ENCODE measurements at regions not wholly inside any gene's neighbourhood (a gene's known extent, or its start where the extent isn't known, plus 50 kb on each side); places are given as distances from the start of the nearest gene placed in this dataset.
"Not testable (repeated sequence)": the region's sequence is repeated elsewhere in the genome, so short reads cannot be mapped to it uniquely, and the experiment has no call there.

DNA sequence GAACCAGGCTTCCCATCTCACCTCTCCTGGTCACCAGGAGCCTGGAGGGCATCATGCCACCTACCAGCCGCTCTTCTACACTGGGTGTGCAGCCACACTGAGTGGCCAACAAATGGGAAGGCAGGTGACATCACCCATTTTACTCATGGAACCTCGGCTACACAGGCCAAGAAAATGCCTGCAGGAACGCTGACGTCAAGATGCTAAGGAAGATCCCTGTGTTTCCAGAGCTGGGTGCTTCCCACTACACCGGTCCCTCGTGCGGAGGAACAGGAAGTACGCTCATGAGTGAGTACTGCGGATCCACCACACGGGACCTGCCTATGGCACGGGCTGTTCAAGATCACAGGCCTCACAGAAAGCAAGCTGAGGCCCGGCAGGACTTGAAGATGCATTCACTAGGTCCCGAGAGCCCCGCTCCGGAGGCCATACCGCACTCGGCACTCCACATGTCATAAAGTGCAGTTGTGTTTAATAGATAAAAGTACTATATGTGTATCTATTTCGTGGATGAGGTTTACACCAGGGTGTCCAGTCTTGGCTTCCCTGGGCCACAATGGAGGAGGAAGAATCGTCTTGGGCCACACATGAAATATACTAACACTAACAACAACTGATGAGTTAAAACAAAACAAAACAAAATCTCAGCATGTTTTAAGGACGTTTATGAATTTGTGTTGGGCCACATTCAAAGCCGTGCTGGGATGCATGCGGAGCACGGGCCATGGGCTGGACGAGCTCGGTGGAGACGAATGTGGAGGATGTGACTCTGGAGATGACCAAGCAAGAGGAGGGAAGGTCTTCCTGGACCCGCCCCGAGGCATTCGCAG, 257.9 kb downstream of the THBS2 start:
- no peaks in the 10 kb centered on the region for H3K27me3 ChIP-seq (ENCODE audit: low read depth, low read length)
- H3K4me3 ChIP-seq (ENCODE audit: low read depth in 1 of 2, low read length in 2 of 2) = no peak overlapping the region
- no peaks in the 10 kb centered on the region for H3K9me3 ChIP-seq (ENCODE audit: control insufficient read depth in 1 of 2, low read length in 2 of 2)
- no peaks in the 10 kb centered on the region for H3K36me3 ChIP-seq (ENCODE audit: control insufficient read depth in 1 of 2, insufficient read depth in 2 of 2, low read length in 2 of 2)
- peaks cover 0 to 6% of the 10 kb centered on the region in 2 donors for H3K4me1 ChIP-seq (ENCODE audit: control insufficient read depth in 1 of 2, insufficient read depth in 2 of 2, low read length in 2 of 2)
- no peak overlapping the region for H3K27ac ChIP-seq (ENCODE audit: low read length)

DNA sequence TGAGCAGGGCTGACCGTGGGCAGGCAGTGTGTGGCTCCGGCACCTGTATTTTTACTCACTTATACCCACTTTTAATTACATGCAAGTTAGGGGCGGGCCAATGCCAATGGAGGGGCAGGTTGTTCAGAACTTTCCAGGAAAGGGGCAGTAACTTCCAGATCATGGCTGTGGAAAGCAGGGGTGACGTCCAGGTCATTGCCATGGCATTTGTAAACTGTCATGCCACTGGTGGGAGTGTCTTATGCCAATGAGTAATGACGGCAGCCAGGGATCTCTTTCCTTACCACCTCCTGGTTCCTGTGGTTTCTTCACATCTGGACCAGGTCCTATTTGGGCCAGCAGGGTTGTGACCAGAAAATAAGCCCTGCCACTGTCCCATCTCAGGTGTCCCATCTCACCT, 258.7 kb downstream of the THBS2 start:
- Histone ChIP-seq H3K36me3 (ENCODE audit: control insufficient read depth in 1 of 2, insufficient read depth in 2 of 2, low read length in 2 of 2) (no peaks in the 10 kb centered on the region), H3K27me3 (ENCODE audit: low read depth, low read length) (no peaks in the 10 kb centered on the region), H3K4me1 (ENCODE audit: control insufficient read depth in 1 of 2, insufficient read depth in 2 of 2, low read length in 2 of 2) (peaks cover 0 to 6% of the 10 kb centered on the region in 2 donors), H3K27ac (ENCODE audit: low read length) (no peak overlapping the region), H3K4me3 (ENCODE audit: low read depth in 1 of 2, low read length in 2 of 2) (no peak overlapping the region), H3K9me3 (ENCODE audit: control insufficient read depth in 1 of 2, low read length in 2 of 2) (no peaks in the 10 kb centered on the region)

DNA sequence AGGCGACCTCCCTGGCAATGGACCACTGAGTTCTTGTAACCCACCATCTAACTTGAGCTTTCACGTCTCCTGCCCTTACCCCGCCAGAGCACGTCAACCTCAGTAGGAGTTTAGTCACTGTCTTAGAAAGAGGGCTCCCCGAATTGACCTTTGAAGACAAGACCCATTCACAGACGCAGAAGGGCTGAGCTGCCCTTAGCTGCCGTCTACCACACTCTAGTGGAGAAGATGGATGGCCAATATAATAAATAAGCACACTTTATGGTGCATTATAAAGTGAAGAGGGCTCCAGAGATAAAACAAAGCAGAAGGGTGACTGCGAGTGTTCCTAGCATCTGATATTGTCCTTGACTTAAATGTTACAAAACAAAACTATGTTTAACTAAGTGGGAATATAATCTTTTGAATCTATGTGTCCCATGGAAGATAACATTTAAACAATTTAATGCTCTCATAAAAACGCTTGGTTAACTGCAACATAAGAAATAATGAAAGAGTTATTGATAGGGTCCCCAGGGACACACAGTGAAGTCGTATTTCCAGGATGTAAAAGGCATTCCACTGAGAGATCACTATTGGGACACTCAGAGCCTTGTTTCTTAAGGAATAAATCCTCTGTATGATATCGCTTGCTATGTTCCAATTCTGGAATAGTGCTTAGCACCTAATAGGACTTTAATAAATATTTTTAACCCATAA, 261.1 kb downstream of the THBS2 start:
- H3K27me3 ChIP-seq (ENCODE audit: low read depth, low read length) = no peaks in the 10 kb centered on the region
- H3K27ac ChIP-seq (ENCODE audit: low read length) = no peak overlapping the region
- H3K4me3 ChIP-seq (ENCODE audit: low read depth in 1 of 2, low read length in 2 of 2) = no peak overlapping the region
- peaks cover 0 to 10% of the 10 kb centered on the region in 2 donors for H3K4me1 ChIP-seq (ENCODE audit: control insufficient read depth in 1 of 2, insufficient read depth in 2 of 2, low read length in 2 of 2)
- H3K36me3 ChIP-seq (ENCODE audit: control insufficient read depth in 1 of 2, insufficient read depth in 2 of 2, low read length in 2 of 2) = no peaks in the 10 kb centered on the region
- no peaks in the 10 kb centered on the region for H3K9me3 ChIP-seq (ENCODE audit: control insufficient read depth in 1 of 2, low read length in 2 of 2)

DNA sequence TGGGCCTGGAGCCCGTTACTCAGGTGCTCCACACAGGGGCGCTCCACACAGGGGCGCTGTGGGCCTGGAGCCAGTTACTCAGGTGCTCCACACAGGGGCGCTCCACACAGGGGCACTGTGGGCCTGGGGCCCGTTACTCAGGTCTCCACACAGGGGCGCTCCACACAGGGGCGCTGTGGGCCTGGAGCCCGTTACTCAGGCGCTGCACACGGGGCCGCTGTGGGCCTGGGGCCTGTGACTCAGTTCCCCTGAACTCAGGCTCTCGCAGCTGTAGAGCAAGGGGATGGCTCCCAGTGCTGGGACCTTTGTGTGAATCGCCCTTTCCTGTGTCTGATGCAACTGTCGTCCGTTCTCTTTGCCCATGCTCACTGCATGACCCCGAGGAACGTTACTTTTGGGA, 262.0 kb downstream of the THBS2 start:
- not testable (repeated sequence) for H3K27me3 ChIP-seq (ENCODE audit: low read depth, low read length); H3K27ac ChIP-seq (ENCODE audit: low read length); H3K4me3 ChIP-seq (ENCODE audit: low read depth in 1 of 2, low read length in 2 of 2); H3K9me3 ChIP-seq (ENCODE audit: control insufficient read depth in 1 of 2, low read length in 2 of 2); H3K36me3 ChIP-seq (ENCODE audit: control insufficient read depth in 1 of 2, insufficient read depth in 2 of 2, low read length in 2 of 2)
- H3K4me1 ChIP-seq (ENCODE audit: control insufficient read depth in 1 of 2, insufficient read depth in 2 of 2, low read length in 2 of 2) = peaks cover 0 to 10% of the 10 kb centered on the region in 2 donors

DNA sequence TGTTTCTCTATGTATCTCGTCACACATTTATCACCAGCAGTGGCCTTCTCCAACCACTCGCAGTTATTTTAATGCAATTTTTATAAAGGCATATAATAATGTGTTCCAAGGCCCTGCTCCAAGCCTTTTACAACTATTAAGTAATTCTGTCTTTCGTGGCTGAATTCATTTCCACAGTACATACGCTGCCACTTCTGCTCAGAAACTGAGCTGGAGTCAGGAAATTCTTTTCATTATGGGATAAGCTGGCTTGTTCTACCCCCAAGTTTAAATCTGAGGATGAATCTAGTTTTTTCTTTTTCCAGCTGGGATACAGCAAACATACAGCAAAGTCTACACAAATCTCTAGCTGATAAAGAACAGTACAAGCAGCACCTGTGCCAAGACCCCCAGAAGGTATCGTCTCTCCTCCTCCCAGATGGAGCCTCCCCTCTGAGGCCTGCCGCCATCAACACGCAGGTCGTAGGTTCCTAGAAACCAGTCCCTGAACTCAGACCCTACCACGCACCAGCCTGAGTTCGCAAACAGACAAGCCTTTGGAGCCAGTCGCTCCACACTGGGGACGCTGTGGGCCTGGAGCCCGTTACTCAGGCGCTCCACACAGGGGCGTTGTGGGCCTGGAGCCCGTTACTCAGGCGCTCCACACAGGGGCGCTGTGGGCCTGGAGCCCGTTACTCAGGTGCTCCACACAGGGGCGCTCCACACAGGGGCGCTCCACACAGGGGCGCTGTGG, 263.5 kb downstream of the THBS2 start:
- H3K27ac ChIP-seq (ENCODE audit: low read length) = no peak overlapping the region
- no peaks in the 10 kb centered on the region for H3K36me3 ChIP-seq (ENCODE audit: control insufficient read depth in 1 of 2, insufficient read depth in 2 of 2, low read length in 2 of 2)
- H3K9me3 ChIP-seq (ENCODE audit: control insufficient read depth in 1 of 2, low read length in 2 of 2) = no peaks in the 10 kb centered on the region
- no peaks in the 10 kb centered on the region for H3K27me3 ChIP-seq (ENCODE audit: low read depth, low read length)
- H3K4me3 ChIP-seq (ENCODE audit: low read depth in 1 of 2, low read length in 2 of 2) = no peak overlapping the region
- H3K4me1 ChIP-seq (ENCODE audit: control insufficient read depth in 1 of 2, insufficient read depth in 2 of 2, low read length in 2 of 2) = peaks cover 0 to 10% of the 10 kb centered on the region in 2 donors

DNA sequence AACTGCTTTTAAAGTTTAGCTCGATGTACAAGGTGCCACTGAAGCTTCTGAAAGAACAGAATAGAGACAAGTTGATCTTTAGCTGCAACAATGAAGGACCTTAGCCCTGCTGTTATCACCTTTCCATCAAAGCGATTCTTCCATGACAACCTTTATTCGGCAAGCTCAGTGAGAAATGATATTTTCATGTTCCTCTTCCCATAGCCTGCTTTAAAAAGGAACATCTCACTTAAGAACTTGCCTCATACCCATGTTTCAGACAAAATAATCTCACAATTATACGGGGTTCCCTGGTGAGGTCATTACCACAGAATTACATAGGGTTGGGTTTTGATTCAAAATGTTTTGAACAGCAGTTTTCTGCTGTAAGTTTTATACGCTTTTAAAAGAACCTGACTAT, 264.2 kb downstream of the THBS2 start:
- H3K9me3 ChIP-seq (ENCODE audit: control insufficient read depth in 1 of 2, low read length in 2 of 2) = no peaks in the 10 kb centered on the region
- H3K36me3 ChIP-seq (ENCODE audit: control insufficient read depth in 1 of 2, insufficient read depth in 2 of 2, low read length in 2 of 2) = no peaks in the 10 kb centered on the region
- H3K27me3 ChIP-seq (ENCODE audit: low read depth, low read length) = no peaks in the 10 kb centered on the region
- no peak overlapping the region for H3K4me3 ChIP-seq (ENCODE audit: low read depth in 1 of 2, low read length in 2 of 2)
- H3K4me1 ChIP-seq (ENCODE audit: control insufficient read depth in 1 of 2, insufficient read depth in 2 of 2, low read length in 2 of 2) = peaks cover 0 to 12% of the 10 kb centered on the region in 2 donors
- H3K27ac ChIP-seq (ENCODE audit: low read length) = no peak overlapping the region

DNA sequence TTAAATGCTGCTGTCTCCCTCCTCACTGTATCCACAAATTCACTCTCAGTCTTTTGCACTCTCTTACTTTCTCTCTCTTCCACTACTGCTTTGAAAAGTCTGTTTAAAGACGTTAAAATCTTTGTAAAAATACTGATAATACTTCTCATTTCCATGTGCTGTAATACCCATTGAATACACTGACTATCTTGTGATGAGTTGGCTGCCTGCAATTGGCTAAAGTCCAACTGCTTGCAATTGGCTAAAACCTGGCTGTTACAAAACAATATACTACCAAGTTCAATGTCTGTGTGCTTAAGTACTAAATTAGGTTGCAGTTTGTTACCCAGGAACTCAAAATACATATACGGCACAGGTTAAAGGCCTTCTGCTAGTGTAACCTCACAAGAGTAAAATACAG, 264.8 kb downstream of the THBS2 start:
- Histone ChIP-seq H3K27ac (ENCODE audit: low read length) (no peak overlapping the region), H3K4me1 (ENCODE audit: control insufficient read depth in 1 of 2, insufficient read depth in 2 of 2, low read length in 2 of 2) (peaks cover 0 to 14% of the 10 kb centered on the region in 2 donors)

DNA sequence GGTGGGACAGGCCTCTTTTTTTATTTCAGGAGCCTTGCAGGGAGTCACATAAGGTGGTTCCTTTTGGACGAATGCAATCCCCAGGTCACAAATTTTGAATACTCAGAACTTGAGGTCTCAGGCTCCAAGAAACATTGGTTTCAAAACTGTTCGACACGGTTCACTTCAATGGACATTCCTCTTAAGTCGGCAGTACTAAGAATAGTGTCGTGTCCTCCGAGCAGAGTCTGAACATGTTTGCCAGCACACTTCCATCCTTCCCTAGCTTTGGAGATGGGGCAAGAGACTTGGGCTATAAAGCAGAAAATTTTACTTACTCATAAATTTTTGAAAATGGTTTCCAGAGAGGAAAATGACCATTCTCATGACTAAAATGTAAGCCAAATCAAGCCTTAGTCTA, 265.4 kb downstream of the THBS2 start:
- no peaks in the 10 kb centered on the region for H3K36me3 ChIP-seq (ENCODE audit: control insufficient read depth in 1 of 2, insufficient read depth in 2 of 2, low read length in 2 of 2)
- no peak overlapping the region for H3K4me3 ChIP-seq (ENCODE audit: low read depth in 1 of 2, low read length in 2 of 2)
- no peaks in the 10 kb centered on the region for H3K9me3 ChIP-seq (ENCODE audit: control insufficient read depth in 1 of 2, low read length in 2 of 2)
- peaks cover 0 to 18% of the 10 kb centered on the region in 2 donors for H3K4me1 ChIP-seq (ENCODE audit: control insufficient read depth in 1 of 2, insufficient read depth in 2 of 2, low read length in 2 of 2)
- H3K27ac ChIP-seq (ENCODE audit: low read length) = no peak overlapping the region
- no peaks in the 10 kb centered on the region for H3K27me3 ChIP-seq (ENCODE audit: low read depth, low read length)

More for the DNA sequence above, 264.8 kb downstream of the THBS2 start:
- H3K9me3 ChIP-seq (ENCODE audit: control insufficient read depth in 1 of 2, low read length in 2 of 2) = no peaks in the 10 kb centered on the region
- no peaks in the 10 kb centered on the region for H3K27me3 ChIP-seq (ENCODE audit: low read depth, low read length)
- H3K36me3 ChIP-seq (ENCODE audit: control insufficient read depth in 1 of 2, insufficient read depth in 2 of 2, low read length in 2 of 2) = no peaks in the 10 kb centered on the region
- no peak overlapping the region for H3K4me3 ChIP-seq (ENCODE audit: low read depth in 1 of 2, low read length in 2 of 2)

DNA sequence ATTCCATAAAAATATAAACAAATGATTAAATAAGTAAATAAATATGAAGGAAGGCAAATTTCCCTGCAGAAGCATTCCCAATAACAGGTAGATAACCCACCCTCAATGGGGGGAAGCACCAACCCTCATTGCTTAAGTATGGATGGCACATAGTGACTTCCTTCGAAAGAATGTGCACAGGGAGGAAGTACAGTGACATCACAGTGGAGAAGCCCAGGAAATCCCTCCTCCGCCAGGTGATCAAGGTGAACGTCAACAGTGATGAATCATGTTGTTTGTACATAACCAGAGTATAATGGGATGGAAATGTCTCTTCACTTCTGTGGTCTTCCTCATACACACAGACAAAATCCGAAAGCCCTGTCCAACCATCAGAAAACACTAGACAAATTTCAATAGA, 267.9 kb downstream of the THBS2 start:
- H3K36me3 ChIP-seq (ENCODE audit: control insufficient read depth in 1 of 2, insufficient read depth in 2 of 2, low read length in 2 of 2) = no peaks in the 10 kb centered on the region
- no peak overlapping the region for H3K4me3 ChIP-seq (ENCODE audit: low read depth in 1 of 2, low read length in 2 of 2)
- no peaks in the 10 kb centered on the region for H3K9me3 ChIP-seq (ENCODE audit: control insufficient read depth in 1 of 2, low read length in 2 of 2)
- H3K4me1 ChIP-seq (ENCODE audit: control insufficient read depth in 1 of 2, insufficient read depth in 2 of 2, low read length in 2 of 2) = peaks cover 0 to 12% of the 10 kb centered on the region in 2 donors
- H3K27ac ChIP-seq (ENCODE audit: low read length) = no peak overlapping the region
- no peaks in the 10 kb centered on the region for H3K27me3 ChIP-seq (ENCODE audit: low read depth, low read length)

DNA sequence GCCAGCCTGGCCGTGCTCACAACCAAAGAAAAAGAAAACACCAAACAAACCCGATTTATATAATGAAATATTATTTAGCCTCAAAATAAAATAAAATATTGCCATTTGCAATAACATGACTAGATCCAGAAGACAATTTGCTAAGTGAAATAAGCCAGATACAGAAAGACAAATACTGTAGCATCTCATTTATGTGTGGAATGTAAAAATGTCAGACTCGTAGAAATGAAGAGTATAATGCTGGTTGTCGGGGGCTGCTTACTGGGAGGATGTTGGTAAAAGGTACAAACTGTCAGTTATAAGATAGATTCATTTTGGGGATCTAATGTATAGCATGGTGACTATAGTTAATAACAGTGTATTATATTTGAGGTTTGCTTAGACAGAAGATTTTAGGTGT, 269.7 kb downstream of the THBS2 start:
- no peak overlapping the region for H3K27ac ChIP-seq (ENCODE audit: low read length)
- no peaks in the 10 kb centered on the region for H3K36me3 ChIP-seq (ENCODE audit: control insufficient read depth in 1 of 2, insufficient read depth in 2 of 2, low read length in 2 of 2)
- peaks cover 0 to 14% of the 10 kb centered on the region in 2 donors for H3K4me1 ChIP-seq (ENCODE audit: control insufficient read depth in 1 of 2, insufficient read depth in 2 of 2, low read length in 2 of 2)
- H3K9me3 ChIP-seq (ENCODE audit: control insufficient read depth in 1 of 2, low read length in 2 of 2) = no peaks in the 10 kb centered on the region
- H3K27me3 ChIP-seq (ENCODE audit: low read depth, low read length) = no peaks in the 10 kb centered on the region
- H3K4me3 ChIP-seq (ENCODE audit: low read depth in 1 of 2, low read length in 2 of 2) = no peak overlapping the region

DNA sequence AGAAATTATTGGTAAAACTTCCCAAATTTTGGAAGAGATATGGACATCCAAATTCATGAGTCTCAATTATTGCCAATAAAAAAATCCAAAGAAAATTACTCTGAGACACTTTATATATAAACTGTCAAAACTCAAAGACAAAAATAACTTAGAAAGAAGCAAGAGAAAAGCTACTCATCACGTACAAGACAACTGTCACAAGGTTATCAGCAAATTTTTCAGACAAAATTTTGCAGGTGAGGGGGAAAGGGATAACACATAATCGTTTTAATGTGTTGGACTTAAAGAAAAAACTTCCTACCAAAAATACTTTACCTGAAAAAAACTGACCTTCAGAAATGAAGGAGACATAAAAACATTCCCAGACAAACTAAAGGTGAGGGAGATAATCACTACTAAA, 272.5 kb downstream of the THBS2 start:
- Histone ChIP-seq H3K9me3 (ENCODE audit: control insufficient read depth in 1 of 2, low read length in 2 of 2) (no peaks in the 10 kb centered on the region), H3K4me1 (ENCODE audit: control insufficient read depth in 1 of 2, insufficient read depth in 2 of 2, low read length in 2 of 2) (peaks cover 0 to 11% of the 10 kb centered on the region in 2 donors), H3K27ac (ENCODE audit: low read length) (no peak overlapping the region), H3K4me3 (ENCODE audit: low read depth in 1 of 2, low read length in 2 of 2) (no peak overlapping the region), H3K27me3 (ENCODE audit: low read depth, low read length) (no peaks in the 10 kb centered on the region), H3K36me3 (ENCODE audit: control insufficient read depth in 1 of 2, insufficient read depth in 2 of 2, low read length in 2 of 2) (no peaks in the 10 kb centered on the region)
